RWPE2 (cell line): ENCODE measurements at regions not wholly inside any gene's neighbourhood (a gene's known extent, or its start where the extent isn't known, plus 50 kb on each side); places are given as distances from the start of the nearest gene placed in this dataset.

Experiments
- ATAC-seq: fragments of 200-7000 bp; cut with Tn5 transposase; 3 replicates; pipeline ENCODE4 v1.9.1; 2021; ENCODE audit warnings: low read depth
- DNase-seq: peaks from one replicate; pipeline ENCODE4 v3.0.0-alpha.2; 2020; ENCODE audit warnings: low spot score
- H3K27ac ChIP-seq: fragments of 450-650 bp; 2 replicates; pipeline ENCODE4 v1.5.1; 2017; ENCODE audit warnings: mild to moderate bottlenecking; ENCODE audit not compliant: poor library complexity, severe bottlenecking
- H3K27me3 ChIP-seq: fragments of 250-450 bp; sonication (Bioruptor Pico); 2 replicates; pipeline ENCODE4 v1.5.1; 2021; ENCODE audit warnings: mild to moderate bottlenecking, moderate library complexity; ENCODE audit not compliant: insufficient read depth, poor library complexity, severe bottlenecking
- H3K36me3 ChIP-seq: fragments of 250-450 bp; sonication (Bioruptor Pico); 2 replicates; pipeline ENCODE4 v1.5.1; 2020; ENCODE audit warnings: low read depth, mild to moderate bottlenecking, moderate library complexity
- H3K4me1 ChIP-seq: fragments of 250-450 bp; sonication (Bioruptor Pico); 2 replicates; pipeline ENCODE4 v1.5.1; 2021; ENCODE audit warnings: mild to moderate bottlenecking, moderate library complexity; ENCODE audit not compliant: insufficient read depth, poor library complexity, severe bottlenecking
- H3K4me3 ChIP-seq: fragments of 250-450 bp; sonication (Bioruptor Pico); 2 replicates; pipeline ENCODE4 v1.5.1; 2021; ENCODE audit warnings: mild to moderate bottlenecking, moderate library complexity; ENCODE audit not compliant: severe bottlenecking
- H3K9me3 ChIP-seq: fragments of 250-450 bp; sonication (Bioruptor Pico); 2 replicates; pipeline ENCODE4 v1.5.1; 2021; ENCODE audit warnings: mild to moderate bottlenecking, moderate library complexity; ENCODE audit not compliant: severe bottlenecking
- TF ChIP-seq, protein P1 (sequence below): fragments of 450-650 bp; IDR thresholded peaks from one replicate; pipeline ENCODE4 v1.5.1; 2017; ENCODE audit warnings: mild to moderate bottlenecking, moderate library complexity; ENCODE audit not compliant: poor library complexity, severe bottlenecking

DNA sequence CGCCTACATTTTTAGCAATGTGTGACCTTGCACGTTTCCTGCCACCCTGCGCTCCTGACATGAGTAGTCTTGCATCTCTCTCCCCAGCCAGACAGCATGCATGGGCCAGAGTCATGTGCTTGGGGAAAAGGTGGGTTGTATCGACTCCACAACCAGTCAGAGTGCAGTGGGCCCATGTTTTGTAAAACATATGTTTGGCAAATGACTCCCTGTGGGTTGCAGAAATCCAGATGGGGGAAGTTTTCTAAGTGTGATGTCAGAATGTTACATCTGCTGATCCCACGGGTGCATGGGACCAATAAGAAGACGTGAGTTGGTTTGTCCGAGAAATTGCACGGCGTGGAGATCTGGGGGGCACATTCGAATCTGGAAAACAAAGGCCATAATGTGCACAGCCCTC is 147.1 kb downstream of the FOXL1 start:
- no peaks in the 10 kb centered on the region for H3K4me1 ChIP-seq
- no peaks in the 10 kb centered on the region for H3K36me3 ChIP-seq
- ATAC-seq, result no peak
- no peak for DNase-seq
- no peak overlapping the region for H3K27ac ChIP-seq
- TF ChIP-seq, protein P1, sequence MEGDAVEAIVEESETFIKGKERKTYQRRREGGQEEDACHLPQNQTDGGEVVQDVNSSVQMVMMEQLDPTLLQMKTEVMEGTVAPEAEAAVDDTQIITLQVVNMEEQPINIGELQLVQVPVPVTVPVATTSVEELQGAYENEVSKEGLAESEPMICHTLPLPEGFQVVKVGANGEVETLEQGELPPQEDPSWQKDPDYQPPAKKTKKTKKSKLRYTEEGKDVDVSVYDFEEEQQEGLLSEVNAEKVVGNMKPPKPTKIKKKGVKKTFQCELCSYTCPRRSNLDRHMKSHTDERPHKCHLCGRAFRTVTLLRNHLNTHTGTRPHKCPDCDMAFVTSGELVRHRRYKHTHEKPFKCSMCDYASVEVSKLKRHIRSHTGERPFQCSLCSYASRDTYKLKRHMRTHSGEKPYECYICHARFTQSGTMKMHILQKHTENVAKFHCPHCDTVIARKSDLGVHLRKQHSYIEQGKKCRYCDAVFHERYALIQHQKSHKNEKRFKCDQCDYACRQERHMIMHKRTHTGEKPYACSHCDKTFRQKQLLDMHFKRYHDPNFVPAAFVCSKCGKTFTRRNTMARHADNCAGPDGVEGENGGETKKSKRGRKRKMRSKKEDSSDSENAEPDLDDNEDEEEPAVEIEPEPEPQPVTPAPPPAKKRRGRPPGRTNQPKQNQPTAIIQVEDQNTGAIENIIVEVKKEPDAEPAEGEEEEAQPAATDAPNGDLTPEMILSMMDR, result no peak
- H3K4me3 ChIP-seq, result no peak overlapping the region
- peaks cover 9% of the 10 kb centered on the region for H3K27me3 ChIP-seq
- no peaks in the 10 kb centered on the region for H3K9me3 ChIP-seq

GRCh38 chr16:86726340-86726739 is 148.0 kb downstream of the FOXL1 start:
- TF ChIP-seq, protein P1, result no peak
- Histone ChIP-seq H3K9me3 (no peaks in the 10 kb centered on the region), H3K27ac (no peak overlapping the region), H3K36me3 (no peaks in the 10 kb centered on the region), H3K4me1 (no peaks in the 10 kb centered on the region), H3K27me3 (peaks cover 18% of the 10 kb centered on the region), H3K4me3 (no peak overlapping the region)
- ATAC-seq (no peak), DNase-seq (no peak)

GRCh38 chr16:86727131-86727530 is 148.8 kb downstream of the FOXL1 start:
- H3K27ac ChIP-seq, result no peak overlapping the region
- no peak overlapping the region for H3K4me3 ChIP-seq
- H3K9me3 ChIP-seq, result no peaks in the 10 kb centered on the region
- DNase-seq (no peak), ATAC-seq (no peak)
- H3K4me1 ChIP-seq, result no peaks in the 10 kb centered on the region
- no peaks in the 10 kb centered on the region for H3K36me3 ChIP-seq
- TF ChIP-seq, protein P1, result no peak
- H3K27me3 ChIP-seq, result peaks cover 25% of the 10 kb centered on the region

- Histone ChIP-seq H3K9me3 (no peaks in the 10 kb centered on the region), H3K27me3 (peaks cover 26% of the 10 kb centered on the region), H3K4me3 (no peak overlapping the region), H3K36me3 (no peaks in the 10 kb centered on the region), H3K27ac (no peak overlapping the region), H3K4me1 (no peaks in the 10 kb centered on the region)
- DNase-seq (no peak), ATAC-seq (no peak)
- TF ChIP-seq, protein P1, result no peak
Measured at GRCh38 chr16:86727632-86728031, 149.3 kb downstream of the FOXL1 start.

GRCh38 chr16:86729686-86730085 is 151.3 kb downstream of the FOXL1 start:
- no peak overlapping the region for H3K4me3 ChIP-seq
- DNase-seq (no peak), ATAC-seq (no peak)
- H3K4me1 ChIP-seq, result no peaks in the 10 kb centered on the region
- TF ChIP-seq, protein P1, result no peak
- H3K36me3 ChIP-seq, result no peaks in the 10 kb centered on the region
- H3K9me3 ChIP-seq, result no peaks in the 10 kb centered on the region
- peaks cover 28% of the 10 kb centered on the region for H3K27me3 ChIP-seq
- no peak overlapping the region for H3K27ac ChIP-seq
